ENCODE measurements at regions not wholly inside any gene's neighbourhood (a gene's known extent, or its start where the extent isn't known, plus 50 kb on each side); places are given as distances from the start of the nearest gene placed in this dataset.

DNA sequence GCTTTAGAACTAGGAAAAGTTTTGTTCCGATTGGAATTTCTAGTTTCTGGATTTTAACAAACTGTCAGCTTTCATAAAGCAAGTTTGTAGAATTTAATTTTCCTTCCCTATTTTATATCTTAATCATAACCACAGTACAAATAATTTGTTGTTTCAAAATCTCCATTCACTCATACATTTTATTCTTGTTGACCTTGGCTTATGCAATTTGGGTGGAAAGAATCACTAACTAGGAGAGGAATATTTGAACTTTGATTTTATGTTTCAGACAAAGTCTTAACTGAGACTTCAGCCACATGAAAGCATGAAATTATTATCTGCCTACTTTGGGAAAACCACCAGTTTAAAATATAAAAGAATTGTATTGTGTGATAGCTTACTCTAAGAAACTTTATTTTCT is 427.9 kb downstream of the SPRY1 start:
- DNase-seq = no peak
- no peak overlapping the region for H3K27ac Mint-ChIP-seq
- ChIA-PET POLR2A (no interaction called here), CTCF (no interaction called here)
- H3K4me1 Mint-ChIP-seq = no peaks in the 10 kb centered on the region
- peaks cover 2% of the 10 kb centered on the region for H3K27me3 Mint-ChIP-seq
- no peak overlapping the region for H3K4me3 Mint-ChIP-seq
- H3K36me3 Mint-ChIP-seq (ENCODE audit: low read depth) = no peaks in the 10 kb centered on the region
- H3K9me3 Mint-ChIP-seq = no peaks in the 10 kb centered on the region

DNA sequence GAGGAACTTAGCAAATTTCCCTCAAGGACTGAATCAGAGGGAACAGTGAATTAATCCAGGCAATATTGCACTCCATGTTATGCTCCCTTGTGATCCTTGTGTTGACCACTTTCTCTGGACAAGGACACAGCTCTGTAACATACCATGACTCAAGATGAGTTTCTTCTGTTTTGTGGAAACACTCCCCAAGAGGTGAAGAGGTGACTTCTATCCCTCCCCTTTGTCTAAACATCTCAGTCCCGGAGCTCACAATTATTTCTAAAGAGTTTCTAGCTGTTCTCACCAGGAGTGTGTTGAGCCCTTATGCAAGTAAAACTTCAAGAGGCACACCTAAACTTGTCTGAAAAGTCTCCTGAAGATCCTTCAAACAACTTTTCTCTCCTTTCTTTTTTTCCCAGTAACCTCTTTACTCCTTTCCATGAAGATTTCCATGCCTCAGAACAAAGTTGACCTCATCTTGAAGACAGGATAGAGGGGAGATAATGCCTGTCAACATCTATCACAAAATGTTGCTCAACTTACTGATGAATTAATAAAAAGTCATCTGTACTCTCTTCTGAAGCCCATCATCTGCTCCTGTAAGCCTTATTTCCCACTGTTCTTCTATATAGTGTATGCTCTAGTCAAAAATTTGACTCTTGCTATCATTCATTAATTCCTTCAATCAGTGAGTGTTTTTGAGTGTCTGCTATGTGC is 429.1 kb downstream of the SPRY1 start:
- no peak overlapping the region for H3K4me3 Mint-ChIP-seq
- ChIA-PET CTCF (no interaction called here), POLR2A (no interaction called here)
- H3K4me1 Mint-ChIP-seq = no peaks in the 10 kb centered on the region
- no peaks in the 10 kb centered on the region for H3K9me3 Mint-ChIP-seq
- no peaks in the 10 kb centered on the region for H3K36me3 Mint-ChIP-seq (ENCODE audit: low read depth)
- peaks cover 2% of the 10 kb centered on the region for H3K27me3 Mint-ChIP-seq
- DNase-seq = no peak
- no peak overlapping the region for H3K27ac Mint-ChIP-seq

DNA sequence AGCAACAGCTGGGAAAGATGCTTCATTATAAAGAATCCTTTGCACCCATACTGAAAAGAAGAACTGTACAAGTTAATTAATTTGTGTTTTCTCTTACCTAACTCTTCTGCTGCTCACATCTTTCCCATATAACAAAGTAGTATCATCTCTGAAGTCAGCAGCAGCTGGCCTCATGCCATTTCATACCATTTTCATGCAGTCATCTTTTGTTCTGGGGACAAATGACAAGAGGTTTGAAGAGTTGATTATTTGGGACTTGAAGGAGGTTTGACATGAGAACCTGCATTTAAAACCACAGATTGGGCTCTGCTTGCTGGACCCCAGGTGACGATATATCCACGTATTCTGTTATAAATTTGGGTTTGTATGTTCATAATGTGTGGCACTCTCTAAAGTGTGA is 430.3 kb downstream of the SPRY1 start:
- no peaks in the 10 kb centered on the region for H3K4me1 Mint-ChIP-seq
- no peak for DNase-seq
- peaks cover 2% of the 10 kb centered on the region for H3K27me3 Mint-ChIP-seq
- H3K9me3 Mint-ChIP-seq = no peaks in the 10 kb centered on the region
- no peaks in the 10 kb centered on the region for H3K36me3 Mint-ChIP-seq (ENCODE audit: low read depth)
- no peak overlapping the region for H3K27ac Mint-ChIP-seq
- H3K4me3 Mint-ChIP-seq = no peak overlapping the region
- POLR2A ChIA-PET = no interaction called here
- CTCF ChIA-PET = no interaction called here

DNA sequence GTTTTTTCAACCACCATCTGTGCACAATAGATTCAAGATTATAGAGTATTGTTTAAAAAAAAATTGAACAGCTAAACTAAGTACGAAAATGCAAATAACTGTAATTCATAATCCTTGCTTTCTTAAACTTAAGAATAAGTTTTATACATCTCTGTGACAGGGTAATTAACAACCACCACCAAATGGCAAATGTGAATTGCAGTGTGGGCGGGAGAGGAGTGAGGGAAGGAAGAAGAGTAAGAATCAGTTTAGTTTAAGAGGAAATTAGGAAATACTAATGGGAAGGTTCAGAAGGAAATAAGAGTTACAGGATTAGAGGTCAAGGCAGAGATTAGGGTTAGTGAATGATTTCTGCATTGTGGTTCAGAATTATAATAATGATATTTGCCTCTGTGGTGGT is 430.9 kb downstream of the SPRY1 start:
- no peak overlapping the region for H3K4me3 Mint-ChIP-seq
- ChIA-PET CTCF (no interaction called here), POLR2A (no interaction called here)
- no peak overlapping the region for H3K27ac Mint-ChIP-seq
- H3K9me3 Mint-ChIP-seq = no peaks in the 10 kb centered on the region
- H3K27me3 Mint-ChIP-seq = peaks cover 2% of the 10 kb centered on the region
- no peak for DNase-seq
- no peaks in the 10 kb centered on the region for H3K4me1 Mint-ChIP-seq
- H3K36me3 Mint-ChIP-seq (ENCODE audit: low read depth) = no peaks in the 10 kb centered on the region

DNA sequence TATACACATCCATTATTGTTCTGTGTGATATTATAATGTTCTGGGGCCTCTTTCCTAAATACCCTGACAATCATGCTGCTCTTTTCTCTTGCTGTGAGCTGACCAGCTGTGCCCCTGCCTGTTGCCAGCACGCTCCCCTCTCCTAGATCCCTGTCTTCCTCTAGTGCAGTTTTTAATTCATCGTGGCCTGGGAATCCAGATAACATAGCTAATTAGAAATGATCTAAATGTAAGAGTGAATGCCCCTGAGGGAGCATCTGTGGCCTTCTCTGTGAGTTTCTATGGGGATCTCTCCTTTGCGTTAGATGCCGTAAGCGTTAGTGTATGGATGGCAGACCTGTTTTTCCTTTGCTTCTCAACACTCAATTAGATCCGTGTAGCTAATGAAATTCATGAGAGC is 434.3 kb downstream of the SPRY1 start:
- Mint-ChIP-seq H3K27me3 (no peaks in the 10 kb centered on the region), H3K4me1 (no peaks in the 10 kb centered on the region), H3K27ac (no peak overlapping the region), H3K36me3 (ENCODE audit: low read depth) (no peaks in the 10 kb centered on the region), H3K9me3 (no peaks in the 10 kb centered on the region), H3K4me3 (no peak overlapping the region)
- ChIA-PET POLR2A (no interaction called here), CTCF (no interaction called here)
- no peak for DNase-seq

DNA sequence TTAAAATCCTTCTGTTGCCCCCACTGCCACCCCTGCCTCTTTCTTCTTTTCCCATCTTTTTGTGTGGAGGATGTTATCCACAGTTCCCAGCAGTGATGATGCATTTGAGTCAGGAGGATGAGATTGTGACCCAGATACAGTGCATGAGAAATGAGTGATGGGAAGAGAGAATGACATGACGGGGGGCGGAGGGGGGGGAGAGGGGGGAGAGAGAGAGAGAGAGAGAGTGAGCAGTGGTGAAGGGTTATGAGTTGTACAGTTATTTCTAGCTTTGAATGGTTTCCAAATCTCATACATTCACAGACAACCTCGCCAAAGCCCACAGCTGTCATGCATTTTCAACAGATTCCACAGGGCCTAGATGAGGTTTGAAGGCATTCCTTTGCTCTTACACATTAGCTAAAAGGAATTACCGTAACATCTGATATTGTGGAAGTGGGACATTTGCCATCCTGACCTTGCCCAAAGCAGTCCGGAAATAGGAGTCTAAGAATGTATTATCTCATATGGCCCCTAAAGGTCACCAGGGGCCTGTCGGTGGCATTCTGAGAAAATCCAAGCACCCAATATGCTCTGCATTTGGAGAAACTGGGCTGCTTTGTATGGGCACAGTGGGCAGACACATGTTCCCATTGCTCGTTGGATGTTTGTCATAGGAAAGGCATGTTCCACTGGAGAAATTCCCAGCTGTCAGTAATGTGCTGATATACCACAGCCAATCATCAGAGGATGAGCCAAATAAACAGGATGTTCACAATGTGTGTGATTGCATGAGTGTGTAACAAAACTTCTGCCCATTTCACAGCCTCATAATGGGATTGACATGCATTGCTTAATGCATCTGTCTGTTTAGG is 435.8 kb downstream of the SPRY1 start:
- CTCF ChIA-PET = no interaction called here
- POLR2A ChIA-PET = no interaction called here
- H3K36me3 Mint-ChIP-seq (ENCODE audit: low read depth) = no peaks in the 10 kb centered on the region
- no peak overlapping the region for H3K27ac Mint-ChIP-seq
- H3K27me3 Mint-ChIP-seq = no peaks in the 10 kb centered on the region
- H3K4me3 Mint-ChIP-seq = no peak overlapping the region
- H3K4me1 Mint-ChIP-seq = no peaks in the 10 kb centered on the region
- no peak for DNase-seq
- no peaks in the 10 kb centered on the region for H3K9me3 Mint-ChIP-seq

DNA sequence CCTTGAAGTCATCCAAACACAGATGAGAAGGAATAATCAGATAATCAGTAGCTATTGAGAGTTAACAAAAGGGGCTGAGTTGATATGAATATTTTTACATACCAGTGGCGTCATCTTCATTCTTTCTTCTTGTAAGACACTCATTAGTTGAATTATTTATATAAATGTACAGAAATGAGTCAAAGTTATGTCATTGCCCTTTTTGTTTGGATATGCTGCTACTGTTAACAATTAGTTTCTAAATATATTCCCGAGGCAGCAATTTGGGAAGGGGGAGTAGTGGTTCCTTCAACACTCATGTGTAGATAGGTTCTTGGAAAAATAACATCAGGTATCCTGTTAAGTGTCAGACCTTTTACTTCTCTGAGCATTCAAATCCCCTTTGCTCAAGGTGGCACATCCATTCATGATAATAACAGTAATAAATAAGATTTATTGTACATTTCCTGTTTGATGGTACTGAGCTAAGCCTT is 436.6 kb downstream of the SPRY1 start:
- CTCF ChIA-PET = no interaction called here
- Mint-ChIP-seq H3K27ac (no peak overlapping the region), H3K36me3 (ENCODE audit: low read depth) (no peaks in the 10 kb centered on the region), H3K9me3 (no peaks in the 10 kb centered on the region), H3K4me3 (no peak overlapping the region), H3K27me3 (no peaks in the 10 kb centered on the region), H3K4me1 (no peaks in the 10 kb centered on the region)
- no peak for DNase-seq
- POLR2A ChIA-PET = no interaction called here

DNA sequence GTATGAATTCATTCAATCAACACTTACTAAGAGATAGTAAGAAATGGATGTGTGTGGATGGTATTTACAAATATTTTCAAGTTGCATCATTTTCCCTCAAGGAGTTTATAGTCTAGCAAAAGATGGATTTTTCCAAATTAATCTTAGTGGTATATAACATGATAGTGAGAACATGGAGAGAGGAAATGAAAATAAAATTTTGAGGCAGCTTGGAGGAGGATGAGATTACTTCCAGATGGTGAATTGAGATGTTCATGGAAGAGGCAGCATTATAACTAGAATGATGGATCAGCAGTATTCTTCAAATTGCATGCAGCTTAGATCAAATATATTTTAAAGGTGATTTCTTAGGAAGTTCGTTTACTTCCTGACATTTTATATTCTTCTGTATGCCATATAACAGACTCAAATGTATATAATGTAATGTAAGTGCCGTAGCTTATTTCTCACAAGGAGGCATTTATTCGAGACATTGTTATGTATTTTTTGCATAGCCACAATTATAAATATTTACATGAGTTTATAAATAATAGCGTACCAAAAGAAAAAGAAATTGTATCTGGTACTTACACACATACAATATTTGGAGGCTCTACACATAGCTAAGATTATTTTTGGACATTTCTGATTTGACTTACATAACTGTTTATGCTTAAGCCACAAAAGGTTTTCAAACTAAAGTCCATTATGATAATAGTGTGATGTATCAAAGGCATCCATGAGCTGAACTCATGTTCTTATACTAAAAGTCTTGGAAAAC is 439.4 kb downstream of the SPRY1 start:
- no peak overlapping the region for H3K27ac Mint-ChIP-seq
- no peaks in the 10 kb centered on the region for H3K4me1 Mint-ChIP-seq
- no peaks in the 10 kb centered on the region for H3K36me3 Mint-ChIP-seq (ENCODE audit: low read depth)
- no peak overlapping the region for H3K4me3 Mint-ChIP-seq
- no peak for DNase-seq
- no peaks in the 10 kb centered on the region for H3K9me3 Mint-ChIP-seq
- no peaks in the 10 kb centered on the region for H3K27me3 Mint-ChIP-seq
- CTCF ChIA-PET = no interaction called here
- POLR2A ChIA-PET = no interaction called here

DNA sequence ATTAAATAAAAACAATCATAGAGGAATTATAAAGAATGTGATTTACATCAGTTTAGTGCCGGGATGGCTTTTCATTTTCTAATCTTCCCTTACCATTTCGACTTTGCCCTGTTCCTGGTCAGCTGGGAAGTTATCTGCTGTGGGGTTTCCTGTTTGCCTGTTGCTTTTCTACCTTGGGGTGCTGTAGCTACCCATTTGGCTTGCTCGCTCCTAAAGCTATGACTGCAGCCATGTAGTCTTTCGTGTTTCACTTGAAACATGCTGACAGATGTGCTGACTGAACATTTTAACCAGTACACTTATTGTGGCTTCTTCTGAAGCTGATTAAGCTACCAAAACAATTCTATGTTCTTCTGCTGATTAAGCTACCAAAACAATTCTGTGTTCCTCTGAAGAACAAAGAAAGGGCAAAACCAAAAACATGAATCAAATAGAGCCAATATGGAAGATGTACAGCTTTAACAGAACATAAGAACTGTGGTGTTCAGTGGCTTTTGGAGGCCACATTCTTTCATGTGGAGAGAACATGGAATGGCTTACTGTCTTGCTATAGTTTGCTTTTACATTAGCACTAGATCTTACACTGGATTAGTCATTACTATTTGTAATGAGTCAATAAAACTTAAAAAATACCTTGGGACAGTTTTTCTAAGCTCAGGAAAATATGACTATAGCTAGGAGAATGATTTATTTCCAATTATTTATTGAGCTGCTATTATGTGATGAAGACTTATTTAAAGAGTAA is 440.4 kb downstream of the SPRY1 start:
- no peaks in the 10 kb centered on the region for H3K4me1 Mint-ChIP-seq
- ChIA-PET CTCF (no interaction called here), POLR2A (no interaction called here)
- no peak overlapping the region for H3K27ac Mint-ChIP-seq
- no peak overlapping the region for H3K4me3 Mint-ChIP-seq
- no peaks in the 10 kb centered on the region for H3K36me3 Mint-ChIP-seq (ENCODE audit: low read depth)
- DNase-seq = no peak
- H3K9me3 Mint-ChIP-seq = no peaks in the 10 kb centered on the region
- no peaks in the 10 kb centered on the region for H3K27me3 Mint-ChIP-seq

DNA sequence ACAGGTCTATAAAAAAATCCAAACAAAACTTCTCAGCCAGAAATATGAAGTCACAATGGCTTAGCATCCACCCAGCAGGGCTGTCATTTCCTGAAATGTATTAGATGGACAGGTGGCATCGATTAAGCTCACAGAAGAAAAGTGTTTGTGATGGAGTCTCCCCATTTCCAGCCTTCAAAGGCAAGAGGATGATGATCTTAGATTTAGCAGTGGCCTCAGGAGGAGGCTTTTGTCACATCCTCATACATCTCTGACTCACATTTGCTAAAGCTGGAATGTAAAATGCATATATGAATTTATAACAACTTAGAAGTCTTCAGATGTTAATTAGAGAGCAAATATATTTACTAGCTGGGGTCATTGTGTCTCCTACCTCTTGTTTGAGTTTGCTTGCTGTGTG is 441.9 kb downstream of the SPRY1 start:
- no peaks in the 10 kb centered on the region for H3K9me3 Mint-ChIP-seq

DNA sequence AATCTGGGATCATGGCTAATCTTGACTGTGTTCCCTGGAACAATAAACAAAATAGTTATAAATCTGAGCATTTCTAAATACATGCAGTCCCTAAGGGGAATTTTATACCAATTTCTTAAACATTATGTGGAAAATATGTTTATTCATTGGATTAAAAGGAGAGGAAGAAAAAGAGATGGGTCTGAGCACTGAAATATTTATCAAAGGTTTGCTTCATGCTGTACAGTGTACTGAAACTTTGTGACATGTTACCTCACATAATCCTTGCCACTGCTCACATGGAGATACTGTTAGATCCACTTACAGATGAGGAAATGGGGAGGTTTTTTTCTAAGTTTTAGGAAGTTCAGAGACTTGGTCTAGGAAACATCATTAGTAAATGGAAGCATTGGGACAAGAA is 443.6 kb downstream of the SPRY1 start:
- Mint-ChIP-seq H3K4me1 (no peaks in the 10 kb centered on the region), H3K4me3 (no peak overlapping the region), H3K36me3 (ENCODE audit: low read depth) (no peaks in the 10 kb centered on the region), H3K27ac (no peak overlapping the region), H3K27me3 (no peaks in the 10 kb centered on the region), H3K9me3 (no peaks in the 10 kb centered on the region)
- no peak for DNase-seq
- CTCF ChIA-PET = no interaction called here
- POLR2A ChIA-PET = no interaction called here

More for the DNA sequence above, 441.9 kb downstream of the SPRY1 start:
- CTCF ChIA-PET = no interaction called here
- H3K36me3 Mint-ChIP-seq (ENCODE audit: low read depth) = no peaks in the 10 kb centered on the region
- H3K27ac Mint-ChIP-seq = no peak overlapping the region
- POLR2A ChIA-PET = no interaction called here
- no peak for DNase-seq
- no peak overlapping the region for H3K4me3 Mint-ChIP-seq
- no peaks in the 10 kb centered on the region for H3K4me1 Mint-ChIP-seq
- H3K27me3 Mint-ChIP-seq = no peaks in the 10 kb centered on the region

DNA sequence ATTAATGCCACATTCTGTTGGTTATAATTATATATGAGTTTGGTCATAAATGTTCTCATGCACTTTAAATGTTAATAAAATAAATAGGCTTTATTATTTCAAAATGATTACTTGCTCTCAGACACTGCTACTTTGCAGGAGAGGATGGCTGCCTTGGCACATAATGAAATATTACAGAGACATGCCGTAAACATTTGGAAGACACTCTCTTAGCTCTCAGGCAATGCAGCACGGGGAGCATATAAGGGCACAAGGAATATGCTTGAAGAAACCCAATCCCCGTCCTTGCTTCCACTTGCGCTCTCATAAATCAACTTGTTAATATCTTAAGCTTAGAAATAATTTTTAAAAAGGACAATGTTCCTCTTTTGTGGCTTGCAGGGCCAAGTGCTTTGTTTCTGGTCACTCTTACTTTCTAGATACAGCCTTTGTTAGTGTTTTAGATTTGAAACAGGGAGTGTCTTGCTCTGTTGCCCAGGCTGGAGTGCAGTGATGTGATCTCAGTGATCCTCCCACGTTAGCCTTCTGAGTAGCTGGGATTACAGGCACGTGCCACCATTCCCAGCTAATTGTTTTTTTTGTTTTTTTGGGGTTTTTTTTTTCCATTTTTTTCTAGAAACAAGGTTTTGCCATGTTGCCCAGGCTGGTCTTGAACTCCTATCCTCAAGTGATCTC is 445.0 kb downstream of the SPRY1 start:
- Mint-ChIP-seq H3K4me1 (no peaks in the 10 kb centered on the region), H3K9me3 (no peaks in the 10 kb centered on the region), H3K27ac (no peak overlapping the region), H3K4me3 (no peak overlapping the region), H3K27me3 (no peaks in the 10 kb centered on the region), H3K36me3 (ENCODE audit: low read depth) (no peaks in the 10 kb centered on the region)
- DNase-seq = no peak
- CTCF ChIA-PET = no interaction called here
- POLR2A ChIA-PET = no interaction called here
